ELF-1 (cell line): ENCODE measurements at regions not wholly inside any gene's neighbourhood (a gene's known extent, or its start where the extent isn't known, plus 50 kb on each side); places are given as distances from the start of the nearest gene placed in this dataset.

Experiments
- DNase-seq: peaks from one replicate; pipeline ENCODE4 v3.0.0-alpha.2; 2016; ENCODE audit warnings: low read depth, low spot score

DNA sequence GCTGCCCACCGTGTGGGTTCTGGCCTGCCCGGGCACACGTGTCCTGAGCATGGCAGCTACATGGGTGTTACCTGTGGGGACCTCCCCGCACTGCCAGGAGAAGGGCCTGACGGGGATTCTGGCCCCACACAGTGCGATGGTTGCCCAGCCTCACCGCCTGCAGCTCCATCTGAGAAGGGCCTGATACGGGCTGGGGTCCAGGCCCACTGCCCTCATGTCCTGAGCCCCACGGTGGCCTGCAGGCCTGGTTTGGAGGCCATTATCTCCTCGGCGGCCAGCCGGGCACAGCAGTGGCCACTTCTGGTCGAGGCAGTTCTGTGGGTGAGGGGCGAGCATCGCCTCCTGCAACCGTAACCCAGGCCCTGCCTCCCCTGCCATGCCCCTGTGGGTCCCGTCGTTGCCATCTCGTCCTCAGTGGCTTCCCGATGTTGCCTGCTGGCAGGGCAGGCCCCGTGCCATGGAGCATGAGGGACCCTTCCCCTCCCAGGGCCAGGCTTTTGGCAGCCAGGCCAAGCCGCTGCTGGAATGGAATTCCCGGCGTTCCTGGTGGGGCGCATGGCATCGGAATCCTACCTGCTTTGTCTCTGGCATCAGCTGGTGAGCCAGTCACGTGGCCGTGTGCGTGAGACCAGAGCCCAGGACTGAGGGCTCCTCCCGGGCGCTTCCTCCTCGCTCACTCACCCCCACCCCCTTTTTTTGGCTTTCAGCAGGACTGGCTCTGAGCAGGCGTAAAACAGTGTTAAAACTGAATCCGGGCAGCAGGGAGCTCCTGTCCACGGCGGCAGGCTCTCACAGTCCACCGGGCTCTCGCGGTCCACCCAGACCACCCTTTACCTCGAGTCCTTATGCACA lies 71.9 kb upstream of the PPARA start:
- no peak for DNase-seq

GRCh38 chr22:46079093-46079860 lies 71.0 kb upstream of the PPARA start:
- DNase-seq = no peak

GRCh38 chr22:46079861-46080821 lies 70.2 kb upstream of the PPARA start:
- no peak for DNase-seq

- DNase-seq = no peak
Observed at GRCh38 chr22:46081036-46081830, 69.1 kb upstream of the PPARA start.

GRCh38 chr22:46081831-46082210 lies 68.5 kb upstream of the PPARA start:
- no peak for DNase-seq

DNA sequence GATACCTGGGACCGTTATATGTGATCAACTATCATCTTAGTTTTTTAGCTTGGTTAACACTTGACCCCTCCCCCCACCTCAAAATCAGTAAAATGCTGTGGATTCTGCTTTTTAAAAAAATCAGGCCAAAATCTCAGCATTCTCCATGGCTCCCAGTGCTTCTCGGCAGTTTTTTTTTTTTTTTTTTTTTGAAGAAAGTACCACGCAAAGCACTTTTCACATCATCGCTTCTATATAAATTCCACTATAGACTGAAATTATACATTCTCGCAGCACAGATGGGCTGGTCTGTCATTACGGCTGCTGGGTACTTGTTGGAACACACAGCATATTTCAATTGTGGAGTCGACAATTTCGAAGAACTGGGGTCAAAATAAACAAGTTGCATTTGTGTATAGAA lies 67.7 kb upstream of the PPARA start:
- no peak for DNase-seq

GRCh38 chr22:46083383-46084350 lies 66.7 kb upstream of the PPARA start:
- DNase-seq = no peak

GRCh38 chr22:46084376-46084775 lies 66.0 kb upstream of the PPARA start:
- no peak for DNase-seq

GRCh38 chr22:46084943-46085827 lies 65.1 kb upstream of the PPARA start:
- no peak for DNase-seq

DNA sequence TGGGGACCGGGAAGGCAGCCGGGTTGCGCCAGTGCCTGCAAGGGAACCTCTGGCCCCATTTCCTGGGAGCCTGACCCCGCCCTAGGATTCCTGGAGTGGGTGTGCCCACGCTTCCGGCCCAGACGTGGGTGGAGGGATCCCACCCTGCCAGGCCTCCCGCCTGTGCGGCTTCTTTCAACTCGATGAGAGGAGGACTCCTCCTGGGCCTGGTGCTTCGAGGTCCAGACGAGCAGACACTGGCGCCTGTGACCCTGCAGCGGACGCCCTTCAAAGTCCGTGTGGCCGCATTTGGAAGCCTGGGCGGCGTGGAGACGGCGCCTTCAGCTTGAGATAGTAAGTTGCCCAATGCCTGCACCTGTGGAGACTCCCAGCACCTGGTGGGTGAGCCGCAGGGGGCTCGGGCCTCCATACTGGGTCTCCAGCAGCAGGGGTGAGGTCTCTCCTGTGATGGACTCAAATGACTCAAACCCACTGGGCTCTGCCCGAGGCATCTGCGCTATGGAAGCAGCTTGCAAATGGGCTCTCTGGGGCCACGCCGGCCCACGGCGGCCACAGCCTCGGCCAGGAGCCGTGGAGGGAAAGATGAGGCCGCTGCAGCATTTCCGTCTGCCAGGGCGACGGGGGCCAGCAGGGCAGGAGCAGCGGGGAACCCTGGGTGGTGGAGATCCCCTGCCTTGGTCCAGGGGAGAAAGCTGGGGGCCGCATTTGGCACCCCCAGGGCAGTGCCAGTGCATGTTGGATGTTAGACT lies 64.3 kb upstream of the PPARA start:
- no peak for DNase-seq

GRCh38 chr22:46086577-46087335 lies 63.6 kb upstream of the PPARA start:
- no peak for DNase-seq

DNA sequence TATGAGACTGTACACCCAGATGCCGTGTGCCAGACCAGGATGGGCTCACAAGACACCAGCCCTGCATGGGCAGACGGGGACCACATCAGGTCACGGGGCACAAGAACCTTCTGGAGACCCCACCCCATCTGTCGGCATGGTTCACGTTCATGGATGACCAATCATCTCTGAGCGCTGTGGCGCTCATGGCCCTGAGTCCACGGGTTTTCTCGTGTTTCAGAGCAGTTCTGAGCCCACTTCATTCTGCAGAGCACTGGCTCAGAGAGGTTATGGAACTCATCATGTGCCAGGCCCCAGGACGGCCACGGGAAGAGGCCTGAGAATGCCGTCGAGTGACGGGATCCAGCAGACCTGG lies 63.0 kb upstream of the PPARA start:
- DNase-seq = no peak

DNA sequence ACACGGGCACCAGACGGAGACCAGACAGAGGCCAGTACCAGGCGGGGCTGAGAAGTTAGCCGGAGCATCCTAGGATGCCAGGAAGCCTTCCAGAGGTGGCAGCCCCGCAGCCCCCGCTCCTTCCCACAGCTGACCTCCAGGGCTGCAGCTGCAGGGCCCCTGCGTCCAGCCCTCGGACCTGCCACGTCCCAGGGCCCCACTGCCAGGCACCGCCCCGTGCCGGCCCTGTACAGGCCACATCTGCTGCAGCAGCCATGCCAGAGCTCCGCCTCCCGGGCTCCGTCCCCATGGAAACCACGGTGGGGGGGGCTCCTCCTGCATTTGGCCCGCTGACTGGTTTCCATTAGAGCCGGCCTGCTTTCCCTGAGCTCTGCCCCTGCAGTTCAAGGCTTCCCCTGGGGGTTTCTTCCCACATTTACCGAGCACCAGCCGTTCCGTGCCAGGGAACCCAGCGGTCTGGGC lies 62.5 kb upstream of the PPARA start:
- DNase-seq = peak; percentile 76

- DNase-seq = no peak
Observed at GRCh38 chr22:46088541-46089311, 61.6 kb upstream of the PPARA start.

GRCh38 chr22:46089426-46090035 lies 60.8 kb upstream of the PPARA start:
- DNase-seq = no peak

GRCh38 chr22:46090036-46090591 lies 60.2 kb upstream of the PPARA start:
- no peak for DNase-seq
